Loucy (cell line): ENCODE measurements at regions not wholly inside any gene's neighbourhood (a gene's known extent, or its start where the extent isn't known, plus 50 kb on each side); places are given as distances from the start of the nearest gene placed in this dataset.

Source experiments
- H2AFZ ChIP-seq: fragments of 200-600 bp; sonication (generic); 2 replicates; pipeline ENCODE4 v1.6.0; 2016; ENCODE audit warnings: antibody characterized with exemption, mild to moderate bottlenecking, low read length, moderate library complexity
- H3F3A ChIP-seq: fragments of 200-600 bp; 2 replicates; pipeline ENCODE4 v1.6.0; 2016; ENCODE audit warnings: antibody characterized with exemption, low read depth, mild to moderate bottlenecking
- H3K27me3 ChIP-seq: fragments of 200-600 bp; sonication (generic); 2 replicates; pipeline ENCODE4 v1.6.1; 2014; ENCODE audit warnings: low read length, mild to moderate bottlenecking; ENCODE audit not compliant: insufficient read depth, poor library complexity, severe bottlenecking
- H3K36me3 ChIP-seq: fragments of 200-600 bp; sonication (generic); 2 replicates; pipeline ENCODE4 v1.6.1; 2016; ENCODE audit warnings: low read length; ENCODE audit not compliant: insufficient read depth
- H3K4me1 ChIP-seq: fragments of 200-600 bp; sonication (generic); 2 replicates; pipeline ENCODE4 v1.5.1; 2014; ENCODE audit warnings: low read length, mild to moderate bottlenecking; ENCODE audit not compliant: insufficient read depth, poor library complexity, severe bottlenecking
- H3K4me2 ChIP-seq: fragments of 200-600 bp; sonication (generic); 2 replicates; pipeline ENCODE4 v1.6.0; 2014; ENCODE audit warnings: antibody characterized with exemption, low read length, low read depth, mild to moderate bottlenecking; ENCODE audit not compliant: poor library complexity, severe bottlenecking
- H3K4me3 ChIP-seq: fragments of 200-600 bp; sonication (generic); 2 replicates; pipeline ENCODE4 v1.5.1; 2014; ENCODE audit warnings: low read length, mild to moderate bottlenecking, mixed read lengths; ENCODE audit not compliant: poor library complexity, severe bottlenecking
- H3K79me2 ChIP-seq: fragments of 200-600 bp; sonication (generic); 2 replicates; pipeline ENCODE4 v1.6.1; 2014; ENCODE audit warnings: low read length; ENCODE audit not compliant: insufficient read depth
- H3K9ac ChIP-seq: fragments of 200-600 bp; sonication (generic); 2 replicates; pipeline ENCODE4 v1.6.0; 2014; ENCODE audit warnings: mild to moderate bottlenecking, low read depth, low read length, moderate library complexity; ENCODE audit not compliant: poor library complexity, severe bottlenecking
- H3K9me2 ChIP-seq: fragments of 200-600 bp; sonication (generic); replicated peaks from 2 replicates; pipeline ENCODE4 v1.6.1; 2016; ENCODE audit warnings: low read depth, low read length, mixed read lengths
- H3K9me3 ChIP-seq: fragments of 200-600 bp; sonication (generic); 2 replicates; pipeline ENCODE4 v1.6.1; 2014; ENCODE audit warnings: mild to moderate bottlenecking, antibody characterized with exemption, low read length, low read depth; ENCODE audit not compliant: insufficient read depth
- H4K20me1 ChIP-seq: fragments of 200-600 bp; sonication (generic); 2 replicates; pipeline ENCODE4 v1.6.0; 2014; ENCODE audit warnings: antibody characterized with exemption, low read length, mild to moderate bottlenecking; ENCODE audit not compliant: insufficient read depth, poor library complexity, severe bottlenecking
- EZH2phosphoT487 ChIP-seq: fragments of 200-600 bp; IDR thresholded peaks from 2 replicates; pipeline ENCODE4 v1.6.1; 2018; ENCODE audit warnings: antibody characterized with exemption, mild to moderate bottlenecking, moderate library complexity, borderline replicate concordance
- TF ChIP-seq, protein P1 (sequence below): fragments of 200-600 bp; sonication (generic); conservative IDR thresholded peaks from 2 replicates; pipeline ENCODE4 v1.5.1; 2014; ENCODE audit warnings: mild to moderate bottlenecking, antibody characterized with exemption, low read length

DNA sequence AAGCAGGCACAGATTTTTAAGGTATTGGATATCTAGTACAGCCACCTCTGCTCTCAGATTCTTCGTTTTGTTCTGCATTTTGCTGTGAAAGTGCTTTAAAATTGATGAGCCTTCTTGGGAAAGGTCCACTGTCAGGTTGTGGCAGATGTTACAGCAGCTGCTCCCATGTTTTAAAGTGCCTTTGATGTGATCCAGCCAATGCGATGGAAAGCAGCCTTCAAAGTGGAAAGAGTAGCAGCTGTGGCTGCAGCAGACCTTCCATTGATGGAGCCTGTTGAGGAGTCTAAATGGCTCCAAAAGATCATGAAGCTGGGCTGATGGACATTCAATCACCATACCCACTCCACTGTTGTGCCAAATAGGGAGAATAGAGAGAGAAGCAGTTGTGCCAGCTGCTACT lies 816.9 kb downstream of the PLA2G4A start:
- Histone ChIP-seq H3K79me2 (no peaks in the 10 kb centered on the region), H3K9me2 (no peaks in the 10 kb centered on the region), H3K27me3 (no peaks in the 10 kb centered on the region), H3K4me1 (no peaks in the 10 kb centered on the region), H3K9me3 (no peaks in the 10 kb centered on the region), H3K36me3 (no peaks in the 10 kb centered on the region), H3K9ac (no peak overlapping the region), H3F3A (no peaks in the 10 kb centered on the region), H3K4me2 (no peak overlapping the region), H4K20me1 (no peaks in the 10 kb centered on the region), H3K4me3 (no peak overlapping the region), H2AFZ (no peak overlapping the region)
- TF ChIP-seq EZH2phosphoT487 = no peak
- TF ChIP-seq, protein P1, sequence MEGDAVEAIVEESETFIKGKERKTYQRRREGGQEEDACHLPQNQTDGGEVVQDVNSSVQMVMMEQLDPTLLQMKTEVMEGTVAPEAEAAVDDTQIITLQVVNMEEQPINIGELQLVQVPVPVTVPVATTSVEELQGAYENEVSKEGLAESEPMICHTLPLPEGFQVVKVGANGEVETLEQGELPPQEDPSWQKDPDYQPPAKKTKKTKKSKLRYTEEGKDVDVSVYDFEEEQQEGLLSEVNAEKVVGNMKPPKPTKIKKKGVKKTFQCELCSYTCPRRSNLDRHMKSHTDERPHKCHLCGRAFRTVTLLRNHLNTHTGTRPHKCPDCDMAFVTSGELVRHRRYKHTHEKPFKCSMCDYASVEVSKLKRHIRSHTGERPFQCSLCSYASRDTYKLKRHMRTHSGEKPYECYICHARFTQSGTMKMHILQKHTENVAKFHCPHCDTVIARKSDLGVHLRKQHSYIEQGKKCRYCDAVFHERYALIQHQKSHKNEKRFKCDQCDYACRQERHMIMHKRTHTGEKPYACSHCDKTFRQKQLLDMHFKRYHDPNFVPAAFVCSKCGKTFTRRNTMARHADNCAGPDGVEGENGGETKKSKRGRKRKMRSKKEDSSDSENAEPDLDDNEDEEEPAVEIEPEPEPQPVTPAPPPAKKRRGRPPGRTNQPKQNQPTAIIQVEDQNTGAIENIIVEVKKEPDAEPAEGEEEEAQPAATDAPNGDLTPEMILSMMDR = no peak

DNA sequence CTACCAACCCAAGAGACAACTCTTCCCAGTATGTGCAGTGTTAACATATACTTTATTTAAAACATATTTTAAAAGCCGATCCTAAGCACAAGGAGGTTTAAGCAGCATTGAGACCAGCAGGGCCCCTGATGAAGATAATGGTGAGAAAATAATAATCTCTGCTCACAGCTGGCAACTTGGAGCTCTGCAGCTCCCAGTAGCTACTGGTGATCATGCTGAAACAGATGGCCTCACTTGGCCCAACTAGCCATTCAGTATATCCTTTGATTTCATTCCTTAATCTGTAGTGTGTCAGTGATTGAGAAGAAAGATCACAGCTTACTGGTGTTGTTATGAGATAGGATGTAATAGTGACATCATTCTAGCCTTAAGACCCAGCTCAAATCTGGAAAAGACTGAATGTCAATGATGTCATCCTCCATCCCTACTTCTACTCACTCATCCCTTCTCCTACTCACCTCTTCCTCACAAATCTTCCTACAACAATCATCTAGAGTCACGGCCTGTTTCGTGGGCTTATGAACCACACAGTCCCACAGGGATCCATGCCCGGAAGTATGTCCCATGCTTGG lies 817.9 kb downstream of the PLA2G4A start:
- TF ChIP-seq EZH2phosphoT487 = no peak
- TF ChIP-seq, protein P1 = no peak
- Histone ChIP-seq H3K27me3 (no peaks in the 10 kb centered on the region), H3K4me3 (no peak overlapping the region), H3K4me2 (no peak overlapping the region), H3K9me3 (no peaks in the 10 kb centered on the region), H4K20me1 (no peaks in the 10 kb centered on the region), H3K79me2 (no peaks in the 10 kb centered on the region), H2AFZ (no peak overlapping the region), H3K36me3 (no peaks in the 10 kb centered on the region), H3K4me1 (no peaks in the 10 kb centered on the region), H3K9me2 (no peaks in the 10 kb centered on the region), H3K9ac (no peak overlapping the region), H3F3A (no peaks in the 10 kb centered on the region)

DNA sequence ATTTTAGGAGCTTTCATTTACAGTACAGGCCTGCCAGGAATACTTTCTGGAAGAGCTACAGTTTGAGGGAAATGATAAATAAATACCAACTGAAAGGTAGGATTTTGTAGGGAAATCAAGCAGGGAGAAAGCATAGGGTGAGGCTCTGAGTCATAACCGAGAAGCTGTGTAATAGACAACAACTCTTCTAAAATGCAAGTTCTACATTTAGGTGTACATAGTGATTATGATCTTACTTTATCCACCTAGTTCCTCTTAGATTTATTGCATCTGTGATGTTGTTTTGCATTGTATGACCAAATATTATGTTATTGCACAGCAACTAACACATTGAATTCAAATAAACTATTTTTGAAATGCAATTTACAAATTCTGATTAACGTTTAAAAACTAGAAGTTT lies 819.3 kb downstream of the PLA2G4A start:
- TF ChIP-seq, protein P1 = no peak
- TF ChIP-seq EZH2phosphoT487 = no peak
- no peaks in the 10 kb centered on the region for H3K4me1 ChIP-seq

More for the DNA sequence above, 819.3 kb downstream of the PLA2G4A start:
- H3K9me3 ChIP-seq = no peaks in the 10 kb centered on the region
- no peak overlapping the region for H3K4me3 ChIP-seq
- H3K9me2 ChIP-seq = no peaks in the 10 kb centered on the region
- no peaks in the 10 kb centered on the region for H3K27me3 ChIP-seq
- no peaks in the 10 kb centered on the region for H4K20me1 ChIP-seq
- H3K36me3 ChIP-seq = no peaks in the 10 kb centered on the region
- no peak overlapping the region for H2AFZ ChIP-seq
- no peaks in the 10 kb centered on the region for H3K79me2 ChIP-seq
- no peaks in the 10 kb centered on the region for H3F3A ChIP-seq
- no peak overlapping the region for H3K4me2 ChIP-seq
- no peak overlapping the region for H3K9ac ChIP-seq
